Endometrium (tissue), 2 donors: ENCODE measurements at regions not wholly inside any gene's neighbourhood (a gene's known extent, or its start where the extent isn't known, plus 50 kb on each side); places are given as distances from the start of the nearest gene placed in this dataset.
"Not testable (repeated sequence)": the region's sequence is repeated elsewhere in the genome, so short reads cannot be mapped to it uniquely, and the experiment has no call there.

Experiments used
- FAIRE-seq: peaks from 2 replicates; lab custom pipeline; 2012; peaks lifted over from hg19 to GRCh38; lab: Jason Lieb, UNC
- donor health status: control.
- donor health status: control.

DNA sequence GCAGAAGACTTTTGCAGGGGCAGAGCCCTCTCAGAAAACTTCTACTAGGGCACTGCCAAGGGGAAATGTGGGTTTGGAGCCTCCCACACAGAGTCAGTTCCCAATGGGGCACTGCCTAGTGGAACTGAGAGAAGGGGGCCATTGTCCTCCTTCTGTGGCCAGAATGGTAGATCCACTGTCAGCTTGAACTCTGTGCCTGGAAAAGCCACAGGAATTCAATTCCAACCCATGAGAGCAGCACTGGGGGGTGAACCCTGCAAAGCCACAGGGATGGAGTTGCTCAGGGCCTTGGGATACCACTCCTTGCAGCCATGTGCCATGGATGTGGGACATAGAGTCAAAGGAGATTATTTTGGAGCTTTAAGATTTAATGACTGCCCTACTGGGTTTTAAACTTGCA, 262.2 kb upstream of the SEMA3C start:
- FAIRE-seq: no peak

DNA sequence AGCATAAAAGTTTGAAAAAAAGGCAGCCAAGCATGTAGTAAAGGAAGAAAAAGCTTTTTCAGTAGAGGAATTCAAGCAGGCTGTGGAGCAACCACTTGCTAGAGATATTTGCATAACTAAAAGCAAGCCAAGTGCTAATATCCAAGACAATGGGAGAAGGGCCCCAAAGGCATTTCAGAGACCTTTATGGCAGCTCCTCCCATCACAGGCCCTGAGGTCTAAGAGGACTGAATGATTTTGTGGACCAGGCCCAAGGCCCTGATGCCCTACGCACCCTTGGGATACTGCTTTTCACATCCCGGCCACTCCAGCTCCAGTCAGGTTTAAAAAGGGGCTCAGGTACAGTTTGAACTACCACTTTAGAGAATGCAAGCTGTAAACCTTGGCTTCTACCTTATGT, 261.7 kb upstream of the SEMA3C start:
- no peak for FAIRE-seq

DNA sequence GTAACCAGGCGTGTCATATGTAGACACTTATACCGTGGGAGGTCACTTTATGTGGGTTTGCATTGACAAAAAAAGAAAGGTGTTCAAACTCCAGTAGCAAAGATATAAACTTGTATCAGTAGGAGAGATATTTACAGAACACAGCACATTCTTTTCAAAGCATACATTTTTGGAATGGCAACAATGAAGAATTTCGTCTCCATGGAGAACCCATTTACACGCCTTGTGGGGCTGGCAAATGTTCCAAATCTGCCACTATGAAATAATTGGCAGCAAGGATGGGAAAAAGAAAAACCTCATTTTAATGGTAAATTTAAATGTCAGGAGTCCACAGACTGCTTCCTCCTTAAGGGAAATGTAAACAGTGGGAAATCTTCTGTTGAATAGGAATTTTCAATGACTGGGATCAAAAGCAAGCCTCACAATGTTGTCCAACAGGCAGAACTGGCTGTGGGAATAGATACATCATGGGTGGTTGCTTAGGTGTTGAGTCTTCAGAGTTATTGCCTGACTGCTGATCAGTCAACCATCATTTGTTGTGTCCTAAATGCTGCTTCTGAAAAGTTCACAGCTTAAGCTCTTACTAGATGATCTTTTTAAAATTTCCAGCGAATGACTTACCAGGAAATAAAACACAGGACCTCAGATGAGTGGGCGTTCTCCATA, 256.6 kb upstream of the SEMA3C start:
- FAIRE-seq: no peak

- no peak for FAIRE-seq
Observed at GRCh38 chr7:81173766-81174281, 255.0 kb upstream of the SEMA3C start.

DNA sequence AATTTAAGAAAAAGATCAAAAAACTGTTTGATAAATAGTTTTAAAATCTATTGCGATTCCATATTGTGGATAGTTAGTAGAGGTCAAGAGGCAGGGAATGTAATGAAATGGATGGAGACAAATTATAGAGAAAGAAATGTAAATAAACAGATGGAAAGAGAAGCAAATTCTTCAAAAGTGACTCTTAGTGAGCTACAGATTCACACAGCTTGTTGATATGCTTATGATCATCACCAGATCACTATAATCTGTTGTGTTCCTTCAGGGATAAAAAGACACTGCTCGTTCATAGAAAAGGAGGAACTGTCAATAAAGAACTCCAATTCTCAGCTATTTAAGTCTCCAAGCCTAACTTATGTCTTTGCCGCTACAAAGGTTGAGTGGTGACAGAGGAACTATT, 251.4 kb upstream of the SEMA3C start:
- FAIRE-seq: no peak

- FAIRE-seq: no peak
Observed at GRCh38 chr7:81167934-81168333, 249.1 kb upstream of the SEMA3C start.

DNA sequence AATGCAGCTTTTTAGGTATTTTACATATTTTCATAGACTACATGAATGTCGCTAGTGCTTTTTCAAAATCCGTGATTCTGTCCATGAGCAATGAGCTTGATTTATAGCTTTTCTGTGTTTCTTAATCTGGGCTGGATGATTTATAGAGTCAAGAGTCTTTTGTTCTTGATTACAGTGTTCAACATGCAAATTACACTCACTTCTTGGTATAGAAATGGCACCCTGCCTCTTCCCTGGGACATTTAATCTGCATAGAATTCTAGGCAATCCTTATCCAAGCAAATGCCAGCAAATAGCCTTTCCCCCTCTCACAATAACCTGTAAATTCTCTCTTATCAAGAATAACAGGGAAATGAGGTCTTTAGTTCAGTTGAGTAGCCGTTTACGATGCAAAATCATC, 246.2 kb upstream of the SEMA3C start:
- FAIRE-seq: no peak

GRCh38 chr7:81162771-81163525, 244.1 kb upstream of the SEMA3C start:
- FAIRE-seq: no peak

- no peak for FAIRE-seq
Observed at GRCh38 chr7:81162234-81162633, 243.4 kb upstream of the SEMA3C start.

DNA sequence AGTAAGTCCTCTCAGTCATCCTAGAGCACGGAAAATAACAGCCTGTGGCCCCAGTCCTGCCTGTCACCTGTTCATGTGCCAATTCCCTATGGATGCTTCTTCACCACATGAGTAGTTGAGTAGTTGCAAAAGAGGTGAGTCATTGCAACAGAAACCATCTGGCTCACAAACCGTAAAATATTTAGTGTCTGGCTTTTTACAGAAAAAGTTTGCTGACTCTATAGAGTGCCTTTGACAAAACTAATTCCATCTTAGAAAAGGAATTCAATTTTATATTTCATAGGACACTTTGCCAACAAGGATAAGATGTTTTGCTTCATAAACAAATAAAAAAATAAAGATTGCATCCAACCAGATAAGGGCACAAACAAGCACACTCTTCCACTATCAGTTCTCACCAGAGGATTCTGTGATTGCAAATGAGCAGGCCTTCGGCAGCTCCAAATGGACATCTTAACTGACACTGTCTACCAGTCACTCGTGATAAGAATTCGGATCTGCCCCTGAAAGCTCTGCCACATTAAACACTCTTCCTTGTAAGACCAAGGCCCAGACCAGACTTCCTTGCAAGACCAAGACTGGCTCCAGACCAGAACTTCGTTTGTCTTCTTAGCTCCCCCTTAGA, 242.7 kb upstream of the SEMA3C start:
- FAIRE-seq: no peak

- FAIRE-seq: no peak
Observed at GRCh38 chr7:81159402-81159801, 240.6 kb upstream of the SEMA3C start.

GRCh38 chr7:81158189-81158588, 239.3 kb upstream of the SEMA3C start:
- FAIRE-seq: no peak

DNA sequence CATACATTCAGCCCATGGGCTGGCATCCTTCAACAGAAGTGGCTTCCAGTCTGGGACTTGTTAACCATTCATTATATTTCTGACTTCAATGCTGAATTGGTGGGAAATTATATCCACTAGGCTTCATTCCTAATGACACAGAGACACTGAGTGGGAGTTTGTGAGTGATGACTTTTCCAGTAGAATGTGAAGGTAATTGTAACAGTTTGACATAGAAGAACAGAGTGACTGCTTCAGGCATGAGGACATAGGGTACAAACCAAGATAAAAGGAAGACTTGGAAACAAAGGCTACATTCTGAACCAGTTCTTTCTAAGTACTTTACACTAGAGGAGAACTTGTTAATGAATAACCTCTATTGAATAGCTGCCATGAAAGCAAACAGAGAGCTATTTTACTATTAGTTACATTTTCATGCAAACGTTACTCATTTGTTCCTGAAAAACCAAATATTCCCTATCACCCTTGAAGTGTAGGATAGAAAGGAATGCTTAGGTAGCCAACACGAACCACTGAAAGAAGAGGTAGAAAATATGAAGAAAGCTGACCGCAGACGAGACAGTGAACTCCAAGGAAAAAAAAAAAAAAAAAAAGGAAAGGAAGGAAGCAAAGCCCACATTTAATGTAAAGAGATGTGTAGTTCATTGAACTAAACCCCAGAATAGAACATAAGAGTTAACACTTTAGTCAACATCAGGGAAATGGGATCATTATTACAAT, 237.0 kb upstream of the SEMA3C start:
- peak; percentile 51 for FAIRE-seq

DNA sequence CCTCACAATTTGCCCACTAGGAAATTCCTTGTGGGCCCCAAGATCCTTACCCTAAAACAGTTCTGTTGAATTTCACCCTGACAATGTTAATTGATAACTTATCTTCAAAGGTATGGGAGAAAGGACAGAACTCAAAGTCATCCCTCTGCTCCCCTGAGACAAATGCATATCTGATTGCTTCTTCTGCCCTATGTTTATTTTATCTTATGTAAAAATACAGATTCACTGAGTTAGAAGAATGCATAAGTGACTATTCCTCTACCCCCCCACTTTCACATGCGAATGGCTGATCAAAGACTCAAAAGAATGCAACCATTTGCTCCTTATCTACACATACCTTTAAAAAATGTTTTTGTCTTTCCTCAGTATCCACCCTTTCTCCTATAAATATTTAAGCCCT, 235.7 kb upstream of the SEMA3C start:
- FAIRE-seq: no peak

DNA sequence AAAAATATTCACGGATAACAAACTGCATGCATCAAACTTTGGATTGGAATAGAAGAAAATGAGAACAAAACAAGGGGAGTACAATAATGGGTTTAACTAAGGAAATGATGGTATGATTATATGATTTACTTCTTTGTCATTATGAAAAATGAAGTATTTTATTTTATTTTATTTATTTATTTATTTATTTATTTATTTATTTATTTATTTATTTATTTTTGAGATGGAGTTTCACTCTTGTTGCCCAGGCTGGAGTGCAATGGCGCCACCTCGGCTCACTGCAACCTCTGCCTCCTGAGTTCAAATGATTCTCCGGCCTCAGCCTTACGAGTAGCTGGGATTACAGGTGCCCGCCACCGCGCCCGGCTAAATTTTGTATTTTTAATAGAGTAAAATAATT, 234.1 kb upstream of the SEMA3C start:
- not testable (repeated sequence) for FAIRE-seq

GRCh38 chr7:81150951-81151361, 232.1 kb upstream of the SEMA3C start:
- no peak for FAIRE-seq

GRCh38 chr7:81143856-81144255, 225.0 kb upstream of the SEMA3C start:
- FAIRE-seq: no peak

- not testable (repeated sequence) for FAIRE-seq
Observed at GRCh38 chr7:81141257-81142205, 222.7 kb upstream of the SEMA3C start.

DNA sequence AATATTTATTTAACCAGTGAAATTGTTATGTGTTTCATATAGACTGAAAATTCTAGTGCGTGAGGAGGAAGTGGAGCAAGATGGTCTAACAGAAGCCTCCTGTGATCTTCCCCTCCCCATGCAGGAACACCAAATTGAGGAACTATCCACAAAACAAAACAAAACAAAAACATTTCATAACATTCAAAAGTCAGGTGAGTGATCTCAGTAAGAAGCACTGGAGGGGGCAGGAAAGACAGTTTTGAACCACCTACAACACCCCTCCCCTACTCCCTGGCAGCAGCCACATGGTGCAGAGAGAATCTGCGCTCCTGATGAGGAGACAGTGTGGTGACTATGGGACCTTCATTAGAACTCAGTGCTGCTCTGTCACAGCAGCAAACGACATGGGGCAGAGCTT, 221.9 kb upstream of the SEMA3C start:
- no peak for FAIRE-seq

GRCh38 chr7:81140252-81140651, 221.4 kb upstream of the SEMA3C start:
- no peak for FAIRE-seq

- FAIRE-seq: no peak
Observed at GRCh38 chr7:81138870-81139269, 220.0 kb upstream of the SEMA3C start.
